Loucy (cell line): ENCODE measurements at regions not wholly inside any gene's neighbourhood (a gene's known extent, or its start where the extent isn't known, plus 50 kb on each side); places are given as distances from the start of the nearest gene placed in this dataset.

Source experiments
- H2AFZ ChIP-seq: fragments of 200-600 bp; sonication (generic); 2 replicates; pipeline ENCODE4 v1.6.0; 2016; ENCODE audit warnings: antibody characterized with exemption, mild to moderate bottlenecking, low read length, moderate library complexity
- H3F3A ChIP-seq: fragments of 200-600 bp; 2 replicates; pipeline ENCODE4 v1.6.0; 2016; ENCODE audit warnings: antibody characterized with exemption, low read depth, mild to moderate bottlenecking
- H3K27me3 ChIP-seq: fragments of 200-600 bp; sonication (generic); 2 replicates; pipeline ENCODE4 v1.6.1; 2014; ENCODE audit warnings: low read length, mild to moderate bottlenecking; ENCODE audit not compliant: insufficient read depth, poor library complexity, severe bottlenecking
- H3K36me3 ChIP-seq: fragments of 200-600 bp; sonication (generic); 2 replicates; pipeline ENCODE4 v1.6.1; 2016; ENCODE audit warnings: low read length; ENCODE audit not compliant: insufficient read depth
- H3K4me1 ChIP-seq: fragments of 200-600 bp; sonication (generic); 2 replicates; pipeline ENCODE4 v1.5.1; 2014; ENCODE audit warnings: low read length, mild to moderate bottlenecking; ENCODE audit not compliant: insufficient read depth, poor library complexity, severe bottlenecking
- H3K4me2 ChIP-seq: fragments of 200-600 bp; sonication (generic); 2 replicates; pipeline ENCODE4 v1.6.0; 2014; ENCODE audit warnings: antibody characterized with exemption, low read length, low read depth, mild to moderate bottlenecking; ENCODE audit not compliant: poor library complexity, severe bottlenecking
- H3K4me3 ChIP-seq: fragments of 200-600 bp; sonication (generic); 2 replicates; pipeline ENCODE4 v1.5.1; 2014; ENCODE audit warnings: low read length, mild to moderate bottlenecking, mixed read lengths; ENCODE audit not compliant: poor library complexity, severe bottlenecking
- H3K79me2 ChIP-seq: fragments of 200-600 bp; sonication (generic); 2 replicates; pipeline ENCODE4 v1.6.1; 2014; ENCODE audit warnings: low read length; ENCODE audit not compliant: insufficient read depth
- H3K9ac ChIP-seq: fragments of 200-600 bp; sonication (generic); 2 replicates; pipeline ENCODE4 v1.6.0; 2014; ENCODE audit warnings: mild to moderate bottlenecking, low read depth, low read length, moderate library complexity; ENCODE audit not compliant: poor library complexity, severe bottlenecking
- H3K9me2 ChIP-seq: fragments of 200-600 bp; sonication (generic); replicated peaks from 2 replicates; pipeline ENCODE4 v1.6.1; 2016; ENCODE audit warnings: low read depth, low read length, mixed read lengths
- H3K9me3 ChIP-seq: fragments of 200-600 bp; sonication (generic); 2 replicates; pipeline ENCODE4 v1.6.1; 2014; ENCODE audit warnings: mild to moderate bottlenecking, antibody characterized with exemption, low read length, low read depth; ENCODE audit not compliant: insufficient read depth
- H4K20me1 ChIP-seq: fragments of 200-600 bp; sonication (generic); 2 replicates; pipeline ENCODE4 v1.6.0; 2014; ENCODE audit warnings: antibody characterized with exemption, low read length, mild to moderate bottlenecking; ENCODE audit not compliant: insufficient read depth, poor library complexity, severe bottlenecking
- CTCF ChIP-seq: fragments of 200-600 bp; sonication (generic); conservative IDR thresholded peaks from 2 replicates; pipeline ENCODE4 v1.5.1; 2014; ENCODE audit warnings: mild to moderate bottlenecking, antibody characterized with exemption, low read length
- EZH2phosphoT487 ChIP-seq: fragments of 200-600 bp; IDR thresholded peaks from 2 replicates; pipeline ENCODE4 v1.6.1; 2018; ENCODE audit warnings: antibody characterized with exemption, mild to moderate bottlenecking, moderate library complexity, borderline replicate concordance

GRCh38 chr14:104355101-104356019 lies 217.0 kb downstream of the KIF26A start:
- no peak overlapping the region for H3K4me2 ChIP-seq
- H4K20me1 ChIP-seq = no peaks in the 10 kb centered on the region
- no peak overlapping the region for H3K9ac ChIP-seq
- H3K4me1 ChIP-seq = no peaks in the 10 kb centered on the region
- no peaks in the 10 kb centered on the region for H3K36me3 ChIP-seq
- no peaks in the 10 kb centered on the region for H3K79me2 ChIP-seq
- H3K9me3 ChIP-seq = peaks cover 2% of the 10 kb centered on the region; the same call in 1 of the 2 replicates
- no peaks in the 10 kb centered on the region for H3K9me2 ChIP-seq
- no peaks in the 10 kb centered on the region for H3F3A ChIP-seq
- H3K27me3 ChIP-seq = no peaks in the 10 kb centered on the region
- TF ChIP-seq CTCF (no peak), EZH2phosphoT487 (no peak)
- no peak overlapping the region for H2AFZ ChIP-seq
- H3K4me3 ChIP-seq = no peak overlapping the region

- no peaks in the 10 kb centered on the region; the same call in 1 of the 2 replicates for H3K9me3 ChIP-seq
Measured at GRCh38 chr14:104356020-104356737, 217.8 kb downstream of the KIF26A start.

More at GRCh38 chr14:104356020-104356737, 217.8 kb downstream of the KIF26A start:
- Histone ChIP-seq H3K9me2 (no peaks in the 10 kb centered on the region), H3K4me3 (no peak overlapping the region), H3F3A (no peaks in the 10 kb centered on the region), H4K20me1 (no peaks in the 10 kb centered on the region), H3K27me3 (no peaks in the 10 kb centered on the region), H3K79me2 (no peaks in the 10 kb centered on the region), H3K4me1 (no peaks in the 10 kb centered on the region), H2AFZ (no peak overlapping the region), H3K9ac (no peak overlapping the region), H3K36me3 (no peaks in the 10 kb centered on the region), H3K4me2 (no peak overlapping the region)
- TF ChIP-seq CTCF (no peak), EZH2phosphoT487 (no peak)
